Ishikawa (cell line): ENCODE measurements at regions not wholly inside any gene's neighbourhood (a gene's known extent, or its start where the extent isn't known, plus 50 kb on each side); places are given as distances from the start of the nearest gene placed in this dataset.

Source experiments
- CEBPB ChIP-seq: IDR thresholded peaks from 2 replicates; pipeline ENCODE4 v1.6.1; 2012
- CREB1 ChIP-seq: IDR thresholded peaks from 2 replicates; pipeline ENCODE4 v1.6.1; 2012; ENCODE audit warnings: low read depth
- EGR1 ChIP-seq: IDR thresholded peaks from 2 replicates; pipeline ENCODE4 v1.6.1; 2012
- EP300 ChIP-seq: IDR thresholded peaks from 2 replicates; pipeline ENCODE4 v1.6.1; 2012; ENCODE audit warnings: borderline replicate concordance
- FOXM1 ChIP-seq: IDR thresholded peaks from 2 replicates; pipeline ENCODE4 v1.6.1; 2012; ENCODE audit warnings: low read depth, borderline replicate concordance
- MAX ChIP-seq: IDR thresholded peaks from 2 replicates; pipeline ENCODE4 v1.6.1; 2012
- NFIC ChIP-seq: IDR thresholded peaks from 2 replicates; pipeline ENCODE4 v1.6.1; 2012
- RAD21 ChIP-seq: IDR thresholded peaks from 2 replicates; pipeline ENCODE4 v1.6.1; 2012; ENCODE audit warnings: low read depth
- REST ChIP-seq: IDR thresholded peaks from 2 replicates; pipeline ENCODE4 v1.6.1; 2012; ENCODE audit warnings: low read depth, mild to moderate bottlenecking
- TAF1 ChIP-seq: IDR thresholded peaks from 2 replicates; pipeline ENCODE4 v1.6.1; 2012; ENCODE audit warnings: low read depth, mild to moderate bottlenecking
- TCF12 ChIP-seq: IDR thresholded peaks from 2 replicates; pipeline ENCODE4 v1.6.1; 2012; ENCODE audit warnings: low read depth
- TEAD4 ChIP-seq: IDR thresholded peaks from 2 replicates; pipeline ENCODE4 v1.6.1; 2012
- USF1 ChIP-seq: IDR thresholded peaks from 2 replicates; pipeline ENCODE4 v1.6.1; 2012
- YY1 ChIP-seq: IDR thresholded peaks from 2 replicates; pipeline ENCODE4 v1.6.1; 2012; ENCODE audit warnings: low read depth
- ZBTB7A ChIP-seq: IDR thresholded peaks from 2 replicates; pipeline ENCODE4 v1.6.1; 2012; ENCODE audit warnings: low read depth

DNA sequence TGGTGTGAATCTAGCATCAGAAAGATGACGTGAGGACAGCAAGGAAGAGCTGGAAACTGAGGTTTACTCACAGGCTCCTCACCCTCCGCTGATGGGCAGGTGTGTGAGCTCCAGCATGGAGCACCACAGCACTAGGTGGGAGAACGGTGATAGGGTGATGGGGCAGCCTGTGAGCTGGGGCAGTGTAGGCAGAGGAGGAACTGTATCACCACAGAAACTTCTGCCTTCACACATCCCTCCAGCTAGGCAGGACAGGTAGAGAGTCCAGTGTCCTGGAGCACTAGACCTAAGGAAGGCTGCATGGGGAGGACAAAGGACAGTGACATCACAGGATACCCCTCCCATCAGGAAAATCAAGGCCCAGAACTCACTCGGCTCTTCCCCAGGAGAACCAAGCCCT, 241.8 kb upstream of the PRSS58 start:
- no peak for TF ChIP-seq EGR1
- TF ChIP-seq FOXM1 = no peak
- TF ChIP-seq NFIC = no peak
- TF ChIP-seq TAF1 = no peak

GRCh38 chr7:142498364-142498763, 240.5 kb upstream of the PRSS58 start:
- no peak for TF ChIP-seq EP300
- TF ChIP-seq TEAD4 = no peak
- no peak for TF ChIP-seq USF1
- no peak for TF ChIP-seq MAX
- TF ChIP-seq FOXM1 = no peak
- TF ChIP-seq YY1 = no peak
- TF ChIP-seq NFIC = no peak
- TF ChIP-seq TAF1 = no peak
- no peak for TF ChIP-seq REST

GRCh38 chr7:142496545-142496991, 238.7 kb upstream of the PRSS58 start:
- TF ChIP-seq EGR1 (no peak), EP300 (no peak), NFIC (no peak), REST (no peak), RAD21 (peak; percentile 58)

GRCh38 chr7:142494021-142494420, 236.2 kb upstream of the PRSS58 start:
- TF ChIP-seq YY1 = no peak
- no peak for TF ChIP-seq EGR1
- no peak for TF ChIP-seq FOXM1
- no peak for TF ChIP-seq TCF12
- TF ChIP-seq CREB1 = no peak
- TF ChIP-seq REST = no peak
- no peak for TF ChIP-seq USF1
- no peak for TF ChIP-seq TEAD4
- no peak for TF ChIP-seq MAX
- TF ChIP-seq CEBPB = no peak
- TF ChIP-seq EP300 = no peak
- TF ChIP-seq NFIC = no peak
- TF ChIP-seq TAF1 = no peak
- TF ChIP-seq ZBTB7A = no peak
- no peak for TF ChIP-seq RAD21

DNA sequence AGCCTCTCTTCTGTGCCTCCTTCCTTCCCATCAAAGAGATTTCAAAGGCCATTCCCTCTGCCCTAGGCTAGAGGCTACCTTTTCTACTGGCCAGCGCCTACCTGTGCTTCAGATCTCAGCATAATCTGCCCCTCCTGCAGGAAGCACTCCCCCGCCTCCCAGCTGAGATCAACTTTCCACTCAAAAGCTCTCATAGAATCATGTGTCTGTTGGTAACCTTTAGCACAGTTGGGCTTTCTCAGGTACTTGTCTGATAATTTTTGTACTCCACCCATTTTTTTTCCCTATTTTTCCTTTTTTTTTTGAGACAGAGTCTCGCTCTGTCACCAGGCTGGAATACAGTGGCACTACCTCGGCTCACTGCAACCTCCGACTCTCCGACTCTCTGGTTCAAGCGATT, 231.0 kb upstream of the PRSS58 start:
- no peak for TF ChIP-seq EP300
- TF ChIP-seq RAD21 = no peak

DNA sequence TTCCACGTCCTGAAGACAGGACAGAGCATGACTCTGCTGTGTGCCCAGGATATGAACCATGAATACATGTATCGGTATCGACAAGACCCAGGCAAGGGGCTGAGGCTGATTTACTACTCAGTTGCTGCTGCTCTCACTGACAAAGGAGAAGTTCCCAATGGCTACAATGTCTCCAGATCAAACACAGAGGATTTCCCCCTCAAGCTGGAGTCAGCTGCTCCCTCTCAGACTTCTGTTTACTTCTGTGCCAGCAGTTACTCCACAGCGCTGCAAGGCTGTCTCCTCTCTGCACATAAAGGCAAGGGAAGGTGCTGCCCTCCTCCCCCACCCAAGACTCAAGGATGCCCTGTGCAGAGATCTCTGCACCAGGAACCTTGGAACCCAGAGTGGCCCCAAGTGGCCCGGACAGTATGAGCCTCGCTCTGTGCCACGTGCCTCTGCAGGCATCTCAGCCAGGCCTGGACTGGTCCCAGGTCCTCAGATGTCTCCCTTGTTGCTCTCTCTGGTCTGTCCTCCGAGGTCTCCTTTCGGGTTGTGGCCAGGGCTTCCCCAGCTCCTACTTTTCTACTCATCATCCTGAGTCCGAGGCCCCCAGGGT, 230.3 kb upstream of the PRSS58 start:
- no peak for TF ChIP-seq FOXM1
- no peak for TF ChIP-seq EGR1
- TF ChIP-seq TEAD4 = no peak
- TF ChIP-seq TAF1 = no peak
- no peak for TF ChIP-seq TCF12
- no peak for TF ChIP-seq NFIC
- no peak for TF ChIP-seq ZBTB7A
- no peak for TF ChIP-seq MAX
- TF ChIP-seq USF1 = no peak
- TF ChIP-seq REST = no peak
